ENCODE measurements at regions not wholly inside any gene's neighbourhood (a gene's known extent, or its start where the extent isn't known, plus 50 kb on each side); places are given as distances from the start of the nearest gene placed in this dataset.

GRCh38 chr2:37781028-37781427, 109.6 kb upstream of the CDC42EP3 start:
- no peak for DNase-seq (ENCODE audit: low read depth in 2 of 2, low spot score in 1 of 2)

- DNase-seq (ENCODE audit: low read depth in 2 of 2, low spot score in 1 of 2) = no peak
Observed at GRCh38 chr2:37782155-37782673, 110.8 kb upstream of the CDC42EP3 start.

- DNase-seq (ENCODE audit: low read depth in 2 of 2, low spot score in 1 of 2) = no peak
Observed at GRCh38 chr2:37782721-37783371, 111.4 kb upstream of the CDC42EP3 start.

GRCh38 chr2:37783545-37783944, 112.1 kb upstream of the CDC42EP3 start:
- no peak for DNase-seq (ENCODE audit: low read depth in 2 of 2, low spot score in 1 of 2)

- DNase-seq (ENCODE audit: low read depth in 2 of 2, low spot score in 1 of 2) = no peak
Observed at GRCh38 chr2:37784071-37784758, 112.8 kb upstream of the CDC42EP3 start.

GRCh38 chr2:37784759-37785149, 113.3 kb upstream of the CDC42EP3 start:
- DNase-seq (ENCODE audit: low read depth in 2 of 2, low spot score in 1 of 2) = no peak

- DNase-seq (ENCODE audit: low read depth in 2 of 2, low spot score in 1 of 2) = no peak
Observed at GRCh38 chr2:37786191-37786698, 114.8 kb upstream of the CDC42EP3 start.

GRCh38 chr2:37786854-37787253, 115.4 kb upstream of the CDC42EP3 start:
- DNase-seq (ENCODE audit: low read depth in 2 of 2, low spot score in 1 of 2) = no peak

- DNase-seq (ENCODE audit: low read depth in 2 of 2, low spot score in 1 of 2) = no peak
Observed at GRCh38 chr2:37788602-37789209, 117.3 kb upstream of the CDC42EP3 start.

GRCh38 chr2:37790019-37790418, 118.6 kb upstream of the CDC42EP3 start:
- DNase-seq (ENCODE audit: low read depth in 2 of 2, low spot score in 1 of 2) = no peak

GRCh38 chr2:37790462-37790861, 119.0 kb upstream of the CDC42EP3 start:
- DNase-seq (ENCODE audit: low read depth in 2 of 2, low spot score in 1 of 2) = no peak

- DNase-seq (ENCODE audit: low read depth in 2 of 2, low spot score in 1 of 2) = no peak
Observed at GRCh38 chr2:37792366-37792765, 120.9 kb upstream of the CDC42EP3 start.

- DNase-seq (ENCODE audit: low read depth in 2 of 2, low spot score in 1 of 2) = no peak
Observed at GRCh38 chr2:37793004-37793403, 121.6 kb upstream of the CDC42EP3 start.

- DNase-seq (ENCODE audit: low read depth in 2 of 2, low spot score in 1 of 2) = no peak
Observed at GRCh38 chr2:37794717-37795116, 123.3 kb upstream of the CDC42EP3 start.

GRCh38 chr2:37795456-37795855, 124.0 kb upstream of the CDC42EP3 start:
- no peak for DNase-seq (ENCODE audit: low read depth in 2 of 2, low spot score in 1 of 2)

GRCh38 chr2:37795938-37796337, 124.5 kb upstream of the CDC42EP3 start:
- DNase-seq (ENCODE audit: low read depth in 2 of 2, low spot score in 1 of 2) = no peak

GRCh38 chr2:37796481-37796880, 125.0 kb upstream of the CDC42EP3 start:
- no peak for DNase-seq (ENCODE audit: low read depth in 2 of 2, low spot score in 1 of 2)

GRCh38 chr2:37797081-37797480, 125.6 kb upstream of the CDC42EP3 start:
- no peak for DNase-seq (ENCODE audit: low read depth in 2 of 2, low spot score in 1 of 2)

- DNase-seq (ENCODE audit: low read depth in 2 of 2, low spot score in 1 of 2) = no peak
Observed at GRCh38 chr2:37798315-37799005, 126.6 kb upstream of the RMDN2 start.

GRCh38 chr2:37800176-37800858, 124.8 kb upstream of the RMDN2 start:
- no peak for DNase-seq (ENCODE audit: low read depth in 2 of 2, low spot score in 1 of 2)

- no peak for DNase-seq (ENCODE audit: low read depth in 2 of 2, low spot score in 1 of 2)
Observed at GRCh38 chr2:37802211-37802752, 122.8 kb upstream of the RMDN2 start.
